ENCODE measurements at regions not wholly inside any gene's neighbourhood (a gene's known extent, or its start where the extent isn't known, plus 50 kb on each side); places are given as distances from the start of the nearest gene placed in this dataset.

DNA sequence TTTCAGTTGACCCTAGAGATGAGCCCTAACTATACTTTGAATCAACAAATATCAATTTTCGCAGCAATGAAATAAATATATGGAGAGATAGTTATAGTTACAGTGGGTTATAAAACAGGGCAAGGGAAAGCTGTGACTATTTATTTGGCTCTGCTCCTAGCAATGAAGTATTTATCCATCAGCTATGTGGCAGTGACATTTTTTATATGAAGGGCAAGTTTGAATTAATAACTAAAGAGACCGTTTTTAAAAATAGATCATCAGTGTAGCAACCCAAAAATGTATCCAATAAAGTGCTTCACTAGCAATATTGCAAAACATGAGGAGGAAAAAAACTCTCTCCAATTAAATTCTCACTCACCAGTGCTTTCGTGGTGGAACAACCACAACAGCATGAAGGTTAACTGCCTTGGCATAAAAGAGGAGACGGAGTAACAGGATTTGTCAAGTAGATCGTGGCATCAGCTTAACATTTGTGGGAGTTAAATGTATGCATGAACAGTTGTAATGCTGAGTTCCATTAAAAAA, 58.1 kb upstream of the NUDT4 start:
- H2BK120ac ChIP-seq (ENCODE audit: low read depth, low read length), result no peak overlapping the region
- intact Hi-C loops (cut with micrococcal nuclease), result no loop called here
- dilution Hi-C loops (cut with HindIII; ENCODE audit: low sequenced_read_pairs, unreplicated experiment), result no loop called here
- in situ Hi-C loops (cut with MboI; ENCODE audit: low sequenced_read_pairs), result no loop called here
- no peaks in the 10 kb centered on the region for H3K79me1 ChIP-seq (ENCODE audit: low read depth in 1 of 2, low read length in 2 of 2)
- POLR2A ChIA-PET (ENCODE audit: unreplicated experiment), result no interaction called here
- no peak overlapping the region for H3K4ac ChIP-seq (ENCODE audit: low read depth, low read length)
- H3K14ac ChIP-seq (replicated peaks; ENCODE audit: low read depth, low read length), result no peak overlapping the region
- no peak overlapping the region for H3K56ac ChIP-seq (ENCODE audit: extremely low read depth, insufficient read depth, low read length)
- H3K36me3 ChIP-seq (ENCODE audit: control insufficient read depth, insufficient read depth, low read length), result no peaks in the 10 kb centered on the region
- no peaks in the 10 kb centered on the region for H3K27me3 ChIP-seq (ENCODE audit: control insufficient read depth, insufficient read depth, low read length)
- ATAC-seq (ENCODE audit: low read depth) (no peak), DNase-seq (no peak)
- H3K9me1 ChIP-seq (ENCODE audit: insufficient read depth, low read length), result no peaks in the 10 kb centered on the region
- no peak overlapping the region for H2AFZ ChIP-seq (replicated peaks; ENCODE audit: low read length, poor library complexity)
- H2BK15ac ChIP-seq (ENCODE audit: low read depth, low read length), result no peak overlapping the region
- no peak overlapping the region for H4K5ac ChIP-seq (ENCODE audit: low read depth, low read length)
- H3K9ac ChIP-seq (ENCODE audit: low read depth, low read length), result no peak overlapping the region
- no peak for TF ChIP-seq POLR2A (IDR thresholded peaks at IDR 0.05; ENCODE audit: low read depth, low read length)
- no peak for TF ChIP-seq CEBPB (IDR thresholded peaks at IDR 0.05; ENCODE audit: low read depth, low read length)
- no peak for TF ChIP-seq BHLHE40 (IDR thresholded peaks at IDR 0.05; ENCODE audit: low read depth, low read length)
- no peak for TF ChIP-seq MXI1 (IDR thresholded peaks at IDR 0.05; ENCODE audit: borderline replicate concordance, low read depth, low read length)
- no peak for TF ChIP-seq FOS (IDR thresholded peaks at IDR 0.05; ENCODE audit: low read depth, low read length)
- no peak for TF ChIP-seq MAFK (IDR thresholded peaks at IDR 0.05; ENCODE audit: low read depth, low read length)
- no peak for TF ChIP-seq MAZ (IDR thresholded peaks at IDR 0.05; ENCODE audit: borderline replicate concordance, low read depth, low read length)
- TF ChIP-seq SMC3 (IDR thresholded peaks at IDR 0.05; ENCODE audit: low read depth, low read length), result no peak
- TF ChIP-seq RFX5 (IDR thresholded peaks at IDR 0.05; ENCODE audit: low read depth, low read length), result no peak
- TF ChIP-seq CHD1 (IDR thresholded peaks at IDR 0.05; ENCODE audit: low read depth, low read length), result no peak
- TF ChIP-seq, protein P1, sequence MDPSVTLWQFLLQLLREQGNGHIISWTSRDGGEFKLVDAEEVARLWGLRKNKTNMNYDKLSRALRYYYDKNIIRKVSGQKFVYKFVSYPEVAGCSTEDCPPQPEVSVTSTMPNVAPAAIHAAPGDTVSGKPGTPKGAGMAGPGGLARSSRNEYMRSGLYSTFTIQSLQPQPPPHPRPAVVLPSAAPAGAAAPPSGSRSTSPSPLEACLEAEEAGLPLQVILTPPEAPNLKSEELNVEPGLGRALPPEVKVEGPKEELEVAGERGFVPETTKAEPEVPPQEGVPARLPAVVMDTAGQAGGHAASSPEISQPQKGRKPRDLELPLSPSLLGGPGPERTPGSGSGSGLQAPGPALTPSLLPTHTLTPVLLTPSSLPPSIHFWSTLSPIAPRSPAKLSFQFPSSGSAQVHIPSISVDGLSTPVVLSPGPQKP (IDR thresholded peaks at IDR 0.05; ENCODE audit: borderline replicate concordance, low read depth, low read length), result no peak
- TF ChIP-seq, protein P2, sequence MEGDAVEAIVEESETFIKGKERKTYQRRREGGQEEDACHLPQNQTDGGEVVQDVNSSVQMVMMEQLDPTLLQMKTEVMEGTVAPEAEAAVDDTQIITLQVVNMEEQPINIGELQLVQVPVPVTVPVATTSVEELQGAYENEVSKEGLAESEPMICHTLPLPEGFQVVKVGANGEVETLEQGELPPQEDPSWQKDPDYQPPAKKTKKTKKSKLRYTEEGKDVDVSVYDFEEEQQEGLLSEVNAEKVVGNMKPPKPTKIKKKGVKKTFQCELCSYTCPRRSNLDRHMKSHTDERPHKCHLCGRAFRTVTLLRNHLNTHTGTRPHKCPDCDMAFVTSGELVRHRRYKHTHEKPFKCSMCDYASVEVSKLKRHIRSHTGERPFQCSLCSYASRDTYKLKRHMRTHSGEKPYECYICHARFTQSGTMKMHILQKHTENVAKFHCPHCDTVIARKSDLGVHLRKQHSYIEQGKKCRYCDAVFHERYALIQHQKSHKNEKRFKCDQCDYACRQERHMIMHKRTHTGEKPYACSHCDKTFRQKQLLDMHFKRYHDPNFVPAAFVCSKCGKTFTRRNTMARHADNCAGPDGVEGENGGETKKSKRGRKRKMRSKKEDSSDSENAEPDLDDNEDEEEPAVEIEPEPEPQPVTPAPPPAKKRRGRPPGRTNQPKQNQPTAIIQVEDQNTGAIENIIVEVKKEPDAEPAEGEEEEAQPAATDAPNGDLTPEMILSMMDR (conservative IDR thresholded peaks at IDR 0.05; ENCODE audit: low read depth, low read length), result no peak
- TF ChIP-seq NFE2L2 (IDR thresholded peaks at IDR 0.05; ENCODE audit: low read depth, low read length), result no peak
- TF ChIP-seq, protein P3, sequence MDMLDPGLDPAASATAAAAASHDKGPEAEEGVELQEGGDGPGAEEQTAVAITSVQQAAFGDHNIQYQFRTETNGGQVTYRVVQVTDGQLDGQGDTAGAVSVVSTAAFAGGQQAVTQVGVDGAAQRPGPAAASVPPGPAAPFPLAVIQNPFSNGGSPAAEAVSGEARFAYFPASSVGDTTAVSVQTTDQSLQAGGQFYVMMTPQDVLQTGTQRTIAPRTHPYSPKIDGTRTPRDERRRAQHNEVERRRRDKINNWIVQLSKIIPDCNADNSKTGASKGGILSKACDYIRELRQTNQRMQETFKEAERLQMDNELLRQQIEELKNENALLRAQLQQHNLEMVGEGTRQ (IDR thresholded peaks at IDR 0.05; ENCODE audit: low read depth, low read length), result no peak
- TF ChIP-seq RCOR1 (IDR thresholded peaks at IDR 0.05; ENCODE audit: insufficient replicate concordance, low read length), result no peak
- H4K20me1 ChIP-seq (ENCODE audit: insufficient read depth, low read length), result no peaks in the 10 kb centered on the region
- no peak overlapping the region for H4K91ac ChIP-seq (ENCODE audit: insufficient read depth, low read depth, low read length)
- H3K23ac ChIP-seq (ENCODE audit: low read depth, low read length), result no peak overlapping the region
- no peak overlapping the region for H3K4me2 ChIP-seq (ENCODE audit: low read depth, low read length)
- no peak overlapping the region for H2BK20ac ChIP-seq (ENCODE audit: low read depth, low read length)
- no peak overlapping the region for H3K27ac ChIP-seq (ENCODE audit: insufficient read depth, low read length)
- no peak overlapping the region for H3K18ac ChIP-seq (ENCODE audit: low read depth, low read length)
- no peak overlapping the region for H3K4me3 ChIP-seq (ENCODE audit: insufficient read depth, low read depth, low read length)
- H2AK9ac ChIP-seq (replicated peaks; ENCODE audit: low read depth, low read length, poor library complexity), result no peak overlapping the region
- no TSS peak for BruUV-seq (replicated peaks)
- H3K9me3 ChIP-seq (ENCODE audit: control insufficient read depth, insufficient read depth, low read length), result no peaks in the 10 kb centered on the region
- no peaks in the 10 kb centered on the region; the same call in 1 of the 2 replicates for H3K4me1 ChIP-seq (ENCODE audit: control insufficient read depth, insufficient read depth, low read length)
- CTCF ChIA-PET, result no interaction called here
- H4K8ac ChIP-seq (ENCODE audit: low read depth in 2 of 2, low read length in 2 of 2), result no peak overlapping the region
- no CpG with 5 or more reads among the region's 5 CpGs for WGBS, 2 experiments (ENCODE audit: extremely low coverage in 2 of 2, insufficient read length in 1 of 2)
- no peak overlapping the region for H2BK5ac ChIP-seq (ENCODE audit: low read depth, low read length, poor library complexity, severe bottlenecking)
- no peak overlapping the region for H2AK5ac ChIP-seq (ENCODE audit: low read depth, low read length)

Measured in IMR-90 (cell line).